ENCODE measurements at regions not wholly inside any gene's neighbourhood (a gene's known extent, or its start where the extent isn't known, plus 50 kb on each side); places are given as distances from the start of the nearest gene placed in this dataset.

- Histone ChIP-seq H3K36me3 (ENCODE audit: control insufficient read depth, insufficient read depth, low read length) (no peaks in the 10 kb centered on the region), H3K4me3 (no peak overlapping the region), H3K4me1 (replicated peaks in 1 of 2; ENCODE audit: control insufficient read depth in 2 of 2, insufficient read depth in 2 of 2, low read length in 2 of 2) (no peaks in the 10 kb centered on the region), H3K9me1 (ENCODE audit: control insufficient read depth, insufficient read depth, low read length) (no peaks in the 10 kb centered on the region), H2AFZ (ENCODE audit: low read depth, low read length) (no peak overlapping the region), H3K9ac (ENCODE audit: insufficient read depth in 1 of 2, low read depth in 2 of 2, low read length in 2 of 2) (no peak overlapping the region), H3K4me2 (ENCODE audit: insufficient read depth, low read length) (no peak overlapping the region), H3K9me3 (replicated peaks; ENCODE audit: control insufficient read depth, insufficient read depth, low read depth, low read length) (no peaks in the 10 kb centered on the region), H3K27me3 (ENCODE audit: control insufficient read depth in 2 of 2, insufficient read depth in 2 of 2, low read length in 2 of 2) (peaks cover 0 to 3% of the 10 kb centered on the region in 2 experiments; a peak in 1 of 5 replicates), H4K20me1 (replicated peaks; ENCODE audit: control insufficient read depth, insufficient read depth, low read length) (no peaks in the 10 kb centered on the region), H3K79me2 (ENCODE audit: control insufficient read depth, insufficient read depth, low read length) (no peaks in the 10 kb centered on the region), H3K27ac (ENCODE audit: extremely low read depth, low read depth, low read length) (no peak overlapping the region)
- in situ Hi-C loops (cut with MboI) = no loop called here
- BruUV-seq (replicated peaks) = no TSS peak
- POLR2A ChIA-PET = interaction anchor here (1.1 kb wide), 1 partner anchor 13 kb away, joined by 3 read pairs; no protein-coding TSS in a partner anchor
- intact Hi-C loops (cut with micrococcal nuclease) = no loop called here
- DNase-seq (ENCODE audit: extremely low read depth in 1 of 4, low spot score in 3 of 4) = no peak
- no peak for ATAC-seq
- WGBS (ENCODE audit: insufficient coverage, low coverage, missing lambda C conversion rate) = 1% methylated on average over 12 of the region's 12 CpGs
- TF ChIP-seq ARHGAP35 (IDR thresholded peaks at IDR 0.05; ENCODE audit: partially characterized antibody) (no peak), SAP30 (IDR thresholded peaks at IDR 0.05; ENCODE audit: borderline replicate concordance, insufficient read depth, low read depth, low read length, poor library complexity, severe bottlenecking) (no peak), ZC3H11A (IDR thresholded peaks at IDR 0.05; ENCODE audit: low read depth, low read length) (no peak), TAF1 (IDR thresholded peaks at IDR 0.05; ENCODE audit: control insufficient read depth, extremely low read depth, insufficient read depth, low read length, severe bottlenecking) (no peak), AFF4 (CRISPR knock-in tag; IDR thresholded peaks at IDR 0.05) (no peak), MCM7 (IDR thresholded peaks at IDR 0.05) (no peak)
- CTCF ChIA-PET (ENCODE audit: low intra/inter-chr PET ratio) = interaction anchor here (1.1 kb wide), 1 partner anchor 18 kb away, joined by 3 read pairs; no protein-coding TSS in a partner anchor
- no peak for FAIRE-seq
Observed at GRCh38 chr15:35838424-35839111, 292.6 kb upstream of the DPH6 start.
